ENCODE measurements at regions not wholly inside any gene's neighbourhood (a gene's known extent, or its start where the extent isn't known, plus 50 kb on each side); places are given as distances from the start of the nearest gene placed in this dataset.

GRCh38 chr7:125644109-125644508 lies 714.5 kb upstream of the POT1 start:
- Histone ChIP-seq H3K36me3 (ENCODE audit: control insufficient read depth, insufficient read depth, low read length) (no peaks in the 10 kb centered on the region), H3K27me3 (ENCODE audit: control insufficient read depth, insufficient read depth, low read length) (no peaks in the 10 kb centered on the region)

GRCh38 chr7:125643302-125643701 lies 713.7 kb upstream of the POT1 start:
- Histone ChIP-seq H3K9ac (ENCODE audit: insufficient read depth, low read length) (no peak overlapping the region), H3K4me3 (replicated peaks in 1 of 4; ENCODE audit: control extremely low read depth in 1 of 4, insufficient read depth in 1 of 4, low read depth in 3 of 4, low read length in 4 of 4) (no peak overlapping the region), H3K79me2 (ENCODE audit: control insufficient read depth, insufficient read depth, low read length) (no peaks in the 10 kb centered on the region), H4K20me1 (ENCODE audit: control insufficient read depth, extremely low read depth, insufficient read depth, low read length) (no peaks in the 10 kb centered on the region), H3K36me3 (ENCODE audit: control insufficient read depth, insufficient read depth, low read length) (no peaks in the 10 kb centered on the region), H3K9me3 (ENCODE audit: control insufficient read depth, insufficient read depth, low read depth, low read length) (no peaks in the 10 kb centered on the region), H3K4me2 (ENCODE audit: extremely low read depth, insufficient read depth, low read length) (no peak overlapping the region), H3K27me3 (ENCODE audit: control insufficient read depth, insufficient read depth, low read length) (no peaks in the 10 kb centered on the region), H3K4me1 (ENCODE audit: control insufficient read depth, extremely low read depth, insufficient read depth, low read length) (no peaks in the 10 kb centered on the region), H2AFZ (ENCODE audit: low read length) (no peak overlapping the region), H3K27ac (ENCODE audit: insufficient read depth, low read length) (no peak overlapping the region)
- no peak for DNase-seq (ENCODE audit: low read depth in 2 of 2)
- TF ChIP-seq CTCF (conservative IDR thresholded peaks at IDR 0.05 in 1 of 2, IDR thresholded peaks at IDR 0.05 in 1 of 2; ENCODE audit: low read depth in 1 of 2, low read length in 2 of 2) (no peak), EZH2 (IDR thresholded peaks at IDR 0.05; ENCODE audit: low read length, missing control alignments) (no peak)

More at GRCh38 chr7:125644109-125644508, 714.5 kb upstream of the POT1 start:
- H3K27ac ChIP-seq (ENCODE audit: insufficient read depth, low read length): no peak overlapping the region
- TF ChIP-seq EZH2 (IDR thresholded peaks at IDR 0.05; ENCODE audit: low read length, missing control alignments) (no peak), CTCF (conservative IDR thresholded peaks at IDR 0.05 in 1 of 2, IDR thresholded peaks at IDR 0.05 in 1 of 2; ENCODE audit: low read depth in 1 of 2, low read length in 2 of 2) (no peak)
- no peak overlapping the region for H2AFZ ChIP-seq (ENCODE audit: low read length)
- H3K4me3 ChIP-seq (replicated peaks in 1 of 4; ENCODE audit: control extremely low read depth in 1 of 4, insufficient read depth in 1 of 4, low read depth in 3 of 4, low read length in 4 of 4): no peak overlapping the region
- H4K20me1 ChIP-seq (ENCODE audit: control insufficient read depth, extremely low read depth, insufficient read depth, low read length): no peaks in the 10 kb centered on the region
- no peaks in the 10 kb centered on the region for H3K79me2 ChIP-seq (ENCODE audit: control insufficient read depth, insufficient read depth, low read length)
- no peak overlapping the region for H3K9ac ChIP-seq (ENCODE audit: insufficient read depth, low read length)
- DNase-seq (ENCODE audit: low read depth in 2 of 2): peak in 1 of 2 donors; percentile 2
- no peaks in the 10 kb centered on the region for H3K4me1 ChIP-seq (ENCODE audit: control insufficient read depth, extremely low read depth, insufficient read depth, low read length)
- H3K9me3 ChIP-seq (ENCODE audit: control insufficient read depth, insufficient read depth, low read depth, low read length): no peaks in the 10 kb centered on the region
- no peak overlapping the region for H3K4me2 ChIP-seq (ENCODE audit: extremely low read depth, insufficient read depth, low read length)

- DNase-seq (ENCODE audit: low read depth in 2 of 2): no peak
- Histone ChIP-seq H3K4me1 (ENCODE audit: control insufficient read depth, extremely low read depth, insufficient read depth, low read length) (no peaks in the 10 kb centered on the region), H2AFZ (ENCODE audit: low read length) (no peak overlapping the region), H3K9me3 (ENCODE audit: control insufficient read depth, insufficient read depth, low read depth, low read length) (no peaks in the 10 kb centered on the region), H3K79me2 (ENCODE audit: control insufficient read depth, insufficient read depth, low read length) (no peaks in the 10 kb centered on the region), H3K4me3 (replicated peaks in 1 of 4; ENCODE audit: control extremely low read depth in 1 of 4, insufficient read depth in 1 of 4, low read depth in 3 of 4, low read length in 4 of 4) (no peak overlapping the region), H3K36me3 (ENCODE audit: control insufficient read depth, insufficient read depth, low read length) (no peaks in the 10 kb centered on the region), H3K4me2 (ENCODE audit: extremely low read depth, insufficient read depth, low read length) (no peak overlapping the region), H3K27ac (ENCODE audit: insufficient read depth, low read length) (no peak overlapping the region), H4K20me1 (ENCODE audit: control insufficient read depth, extremely low read depth, insufficient read depth, low read length) (no peaks in the 10 kb centered on the region), H3K27me3 (ENCODE audit: control insufficient read depth, insufficient read depth, low read length) (no peaks in the 10 kb centered on the region), H3K9ac (ENCODE audit: insufficient read depth, low read length) (no peak overlapping the region)
- no peak for TF ChIP-seq EZH2 (IDR thresholded peaks at IDR 0.05; ENCODE audit: low read length, missing control alignments)
- no peak for TF ChIP-seq CTCF (conservative IDR thresholded peaks at IDR 0.05 in 1 of 2, IDR thresholded peaks at IDR 0.05 in 1 of 2; ENCODE audit: low read depth in 1 of 2, low read length in 2 of 2)
Observed at GRCh38 chr7:125641884-125642283, 712.3 kb upstream of the POT1 start.

All from fibroblast of lung (primary cell).